NCI-H2107 treated with DMSO at 0.1 percent for 48 hours (cell line): ENCODE measurements at regions not wholly inside any gene's neighbourhood (a gene's known extent, or its start where the extent isn't known, plus 50 kb on each side); places are given as distances from the start of the nearest gene placed in this dataset.
"Not testable (repeated sequence)": the region's sequence is repeated elsewhere in the genome, so short reads cannot be mapped to it uniquely, and the experiment has no call there.

ENCODE experiments used
- DNase-seq: peaks from one replicate; lab custom pipeline; 2025; ENCODE audit not compliant: unreplicated experiment; lab: John Stamatoyannopoulos, UW

- no peak for DNase-seq
Observed at GRCh38 chr15:100720406-100720967, 118.1 kb downstream of the ASB7 start.

- peak; percentile 34 for DNase-seq
Observed at GRCh38 chr15:100721758-100722550, 119.6 kb downstream of the ASB7 start.

DNA sequence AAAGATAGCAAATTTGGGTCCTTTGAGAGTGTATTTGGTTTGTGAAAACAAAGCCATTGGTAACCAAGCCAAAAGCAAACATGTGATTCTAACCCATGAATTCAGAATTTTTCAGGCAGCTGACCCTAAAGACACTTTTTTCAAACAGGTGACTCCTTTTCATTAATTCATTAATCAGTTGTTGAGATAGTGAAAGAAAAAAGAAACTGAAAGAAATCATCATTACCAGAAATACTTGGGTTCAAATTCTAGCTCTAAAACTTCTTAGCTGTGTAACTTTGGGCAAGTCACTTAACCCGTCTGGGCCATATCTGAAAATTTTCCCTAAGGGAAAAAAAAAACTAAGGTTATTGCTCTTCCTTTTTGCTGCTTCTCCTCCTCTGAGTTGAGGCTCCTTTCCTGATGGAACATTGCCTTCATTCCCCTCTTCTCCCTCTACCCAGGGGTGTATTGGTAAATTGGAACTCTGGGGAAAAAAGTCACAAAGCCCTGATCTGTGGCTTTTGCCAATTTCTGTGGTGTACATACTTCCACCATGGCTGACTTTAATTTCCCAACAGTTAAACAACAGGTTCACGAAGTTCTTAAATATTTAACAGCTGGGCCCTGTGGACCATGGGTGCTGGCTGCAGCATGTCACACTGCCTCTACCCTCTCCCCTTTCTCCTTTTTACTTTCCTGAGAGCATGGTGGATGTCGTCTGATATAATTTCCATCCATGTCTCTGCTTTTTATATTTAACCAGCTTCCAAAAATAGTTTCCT, 120.3 kb downstream of the ASB7 start:
- DNase-seq, result no peak

DNA sequence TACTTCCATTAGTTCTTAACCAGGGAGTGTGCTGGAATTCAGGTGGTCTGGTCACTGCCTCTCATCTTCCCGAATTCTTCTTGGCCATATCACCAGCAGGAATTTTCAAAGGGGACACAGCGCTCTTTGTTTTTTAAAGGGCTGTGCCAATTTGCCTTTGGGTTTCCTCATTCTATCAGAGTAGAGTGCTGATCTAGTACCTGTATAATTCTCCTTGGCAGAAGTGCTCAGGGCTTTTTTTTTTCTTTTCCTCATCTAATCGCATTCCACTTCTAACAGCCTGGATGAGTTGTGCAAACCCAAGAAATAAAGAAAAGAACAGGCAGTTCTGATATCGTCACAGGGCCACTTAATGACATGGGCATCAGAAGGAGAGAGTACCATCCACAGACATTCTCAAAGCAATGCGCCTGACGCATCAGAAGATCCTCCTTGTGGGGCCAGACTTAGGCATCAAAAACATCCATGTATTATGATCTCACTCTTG, 121.0 kb downstream of the ASB7 start:
- no peak for DNase-seq

DNA sequence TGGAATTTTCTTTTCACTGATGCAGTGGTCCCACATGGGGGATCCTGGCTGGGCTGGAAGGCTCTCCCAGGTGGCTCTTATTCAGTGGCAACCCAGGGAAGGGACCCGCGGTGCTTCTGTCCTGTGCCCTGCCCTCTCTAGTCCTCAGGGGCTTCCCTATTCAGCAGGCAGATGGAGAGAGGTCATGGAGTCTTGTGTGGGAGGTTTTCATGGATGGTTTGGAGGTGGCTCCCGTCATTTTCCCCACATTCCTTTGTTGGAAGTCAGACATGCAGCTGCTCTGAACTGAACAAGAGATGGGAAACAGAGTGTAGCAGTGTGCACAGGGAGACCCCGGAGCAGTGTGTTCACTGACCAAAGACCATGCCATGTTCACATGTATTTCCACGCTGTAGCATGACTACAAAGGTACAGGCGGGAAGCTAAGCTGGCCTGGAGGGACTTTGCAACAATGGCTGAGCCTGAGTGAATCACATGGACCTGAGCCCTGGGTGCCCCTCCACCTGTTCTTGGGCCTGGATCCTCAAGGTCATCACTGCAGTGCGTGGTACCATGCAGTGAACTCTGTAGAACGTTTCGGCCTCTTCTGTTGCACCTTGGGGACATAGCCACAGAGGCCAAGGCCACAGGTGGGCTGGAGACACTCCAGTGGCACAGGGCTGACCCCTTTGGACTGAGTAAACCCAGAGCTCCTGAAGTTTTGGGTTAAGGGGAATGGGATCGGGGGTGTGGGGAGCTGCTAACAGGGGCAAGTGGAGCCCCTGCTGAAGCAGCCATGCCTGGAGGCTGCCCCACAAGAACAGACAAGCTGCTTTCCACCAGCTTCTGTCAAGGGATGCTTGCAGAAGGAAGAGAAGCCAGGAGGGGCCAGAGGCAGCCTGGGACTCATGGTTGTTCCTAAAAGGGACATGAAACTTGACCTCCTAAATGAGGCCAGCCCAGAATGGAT, 123.0 kb downstream of the ASB7 start:
- DNase-seq, result no peak

- DNase-seq, result no peak
Observed at GRCh38 chr15:100726070-100726420, 123.7 kb downstream of the ASB7 start.

DNA sequence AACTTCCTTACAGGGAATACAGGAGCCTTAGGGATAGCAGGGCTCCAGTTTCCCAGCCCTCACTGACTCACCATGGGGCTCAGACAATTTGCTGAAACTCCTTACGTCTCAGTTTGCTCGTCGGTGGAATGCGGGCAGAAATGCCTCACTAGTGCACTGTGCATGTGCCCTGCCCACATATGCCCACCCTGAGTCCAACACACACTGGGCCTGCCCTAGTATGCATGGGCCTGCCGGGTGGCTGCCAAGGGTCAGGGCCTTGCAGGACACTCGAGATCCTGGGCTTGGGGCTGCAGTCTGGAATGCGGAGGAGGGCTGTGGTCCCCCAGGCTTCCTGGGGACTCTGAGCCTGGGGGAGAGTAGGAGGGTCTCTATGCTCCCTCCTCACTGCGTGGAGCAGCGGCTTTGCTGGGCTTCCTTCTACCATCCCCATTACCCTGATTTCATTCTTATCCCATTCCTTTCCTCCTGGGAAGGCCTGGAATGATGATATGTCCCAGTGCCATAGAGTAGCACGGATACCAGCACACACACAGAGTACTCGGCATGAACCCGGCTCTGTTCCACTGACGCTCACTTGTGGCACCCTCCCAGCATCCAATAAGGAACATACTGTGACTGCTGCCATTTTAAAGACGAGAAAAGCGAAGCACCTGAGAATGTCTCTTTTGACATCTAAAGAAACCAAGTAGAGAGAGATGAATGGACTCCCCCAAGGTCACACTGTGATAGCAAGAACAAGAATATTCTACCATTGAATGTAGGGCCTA, 124.2 kb downstream of the ASB7 start:
- DNase-seq, result no peak

DNA sequence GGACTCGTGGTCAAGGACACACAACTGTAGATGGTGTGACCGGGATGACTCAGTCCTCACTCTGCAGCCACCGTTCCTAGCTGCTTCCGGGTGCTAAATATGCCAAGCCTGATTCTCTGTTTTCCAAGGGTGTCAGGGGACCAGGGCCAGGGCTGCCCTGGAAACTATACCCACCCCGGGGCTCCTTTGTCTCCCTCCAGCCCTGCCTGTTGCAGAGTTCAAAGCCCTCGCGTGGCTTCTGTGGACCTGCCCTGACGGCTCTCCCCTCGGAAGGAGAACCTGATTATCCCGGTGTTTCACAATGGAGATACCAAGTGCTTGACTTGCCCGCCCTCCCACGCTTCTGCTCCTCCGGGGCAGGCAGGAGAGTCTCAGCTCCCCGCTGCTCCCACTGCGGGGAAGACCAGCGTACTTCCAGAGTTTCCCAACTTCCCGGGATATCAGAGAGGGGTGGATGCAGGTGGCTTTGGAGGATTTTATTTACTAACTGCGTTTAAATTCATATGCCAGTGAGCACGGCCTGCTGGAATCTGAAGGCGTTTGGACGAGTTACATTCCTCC, 125.0 kb downstream of the ASB7 start:
- DNase-seq, result no peak

DNA sequence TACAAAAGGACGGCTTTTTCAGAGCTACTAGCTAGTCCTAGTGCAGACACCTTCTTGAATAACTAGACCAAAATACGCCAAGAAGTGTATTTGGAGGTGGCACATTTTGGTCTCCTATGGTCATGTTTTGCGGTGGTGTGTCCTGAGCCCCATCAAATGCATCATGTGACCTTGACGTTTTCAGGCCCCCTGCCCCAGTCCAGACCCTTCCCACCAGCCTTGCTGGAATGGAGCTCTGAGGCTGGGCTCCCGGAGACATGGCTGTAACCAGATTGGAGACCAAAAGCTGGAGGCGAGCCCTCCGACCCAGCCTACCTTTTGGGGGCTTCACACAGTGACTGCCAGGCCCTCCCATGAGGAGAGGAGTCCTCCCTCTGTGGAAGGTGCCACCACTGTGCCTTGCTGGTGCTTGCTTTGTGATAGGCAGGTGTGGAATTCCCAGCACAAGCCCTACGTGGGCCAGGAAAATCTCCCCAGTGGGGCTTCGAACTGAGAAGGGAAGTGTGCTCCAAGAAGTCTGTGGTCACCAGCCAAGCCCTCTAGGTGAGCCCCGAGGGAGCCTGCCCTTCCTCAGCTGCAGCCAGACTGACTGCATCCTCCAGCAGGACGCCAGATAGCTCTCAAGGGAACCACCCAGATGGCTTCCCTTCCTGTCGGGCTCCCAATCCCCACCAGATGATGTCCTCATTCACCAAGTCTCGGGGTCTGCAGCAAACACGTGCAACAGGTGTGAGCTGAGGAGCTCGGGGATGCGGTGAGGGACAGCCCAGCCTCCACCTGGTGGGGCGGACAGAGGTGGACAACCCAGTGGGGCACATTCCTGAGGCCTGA, 126.2 kb downstream of the ASB7 start:
- DNase-seq, result no peak

DNA sequence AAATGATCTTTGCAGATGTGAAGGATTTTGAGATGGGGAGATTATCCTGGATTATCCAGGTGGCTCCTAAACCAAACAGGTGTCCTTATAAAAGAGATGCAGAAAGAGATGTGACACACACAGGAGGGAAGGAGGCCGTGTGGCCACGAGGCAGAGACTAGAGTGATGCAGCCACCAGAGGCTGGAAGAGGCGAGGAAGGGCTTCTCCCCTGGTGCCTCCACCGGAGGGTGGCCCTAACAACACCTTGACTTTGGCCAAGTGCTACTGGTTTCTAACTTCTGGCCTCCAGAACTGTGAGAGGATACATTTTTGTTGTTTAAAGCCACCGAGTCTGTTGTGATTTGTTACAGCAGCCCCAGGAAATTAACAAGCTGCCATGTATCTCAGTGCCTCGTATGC, 127.1 kb downstream of the ASB7 start:
- no peak for DNase-seq

DNA sequence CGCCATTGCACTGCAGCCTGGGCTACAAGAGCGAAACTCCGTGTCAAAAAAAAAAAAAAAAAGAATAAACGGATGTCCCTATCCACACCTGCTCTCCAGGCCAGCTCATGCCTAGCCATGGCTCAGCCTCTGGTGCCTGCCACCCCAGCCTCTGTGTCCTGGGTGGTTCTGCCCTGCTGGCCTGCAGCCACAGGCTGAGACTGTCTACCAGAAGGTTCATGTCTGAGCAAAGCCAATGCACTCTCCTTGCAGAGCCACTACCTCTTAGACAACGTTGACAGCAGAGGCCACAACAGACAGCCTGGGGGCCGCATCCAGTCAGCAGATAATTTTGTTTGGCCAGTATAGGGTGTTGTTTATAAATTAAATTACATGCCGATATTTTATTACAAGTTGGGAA, 127.7 kb downstream of the ASB7 start:
- DNase-seq, result no peak

GRCh38 chr15:100730655-100731266, 128.4 kb downstream of the ASB7 start:
- no peak for DNase-seq

DNA sequence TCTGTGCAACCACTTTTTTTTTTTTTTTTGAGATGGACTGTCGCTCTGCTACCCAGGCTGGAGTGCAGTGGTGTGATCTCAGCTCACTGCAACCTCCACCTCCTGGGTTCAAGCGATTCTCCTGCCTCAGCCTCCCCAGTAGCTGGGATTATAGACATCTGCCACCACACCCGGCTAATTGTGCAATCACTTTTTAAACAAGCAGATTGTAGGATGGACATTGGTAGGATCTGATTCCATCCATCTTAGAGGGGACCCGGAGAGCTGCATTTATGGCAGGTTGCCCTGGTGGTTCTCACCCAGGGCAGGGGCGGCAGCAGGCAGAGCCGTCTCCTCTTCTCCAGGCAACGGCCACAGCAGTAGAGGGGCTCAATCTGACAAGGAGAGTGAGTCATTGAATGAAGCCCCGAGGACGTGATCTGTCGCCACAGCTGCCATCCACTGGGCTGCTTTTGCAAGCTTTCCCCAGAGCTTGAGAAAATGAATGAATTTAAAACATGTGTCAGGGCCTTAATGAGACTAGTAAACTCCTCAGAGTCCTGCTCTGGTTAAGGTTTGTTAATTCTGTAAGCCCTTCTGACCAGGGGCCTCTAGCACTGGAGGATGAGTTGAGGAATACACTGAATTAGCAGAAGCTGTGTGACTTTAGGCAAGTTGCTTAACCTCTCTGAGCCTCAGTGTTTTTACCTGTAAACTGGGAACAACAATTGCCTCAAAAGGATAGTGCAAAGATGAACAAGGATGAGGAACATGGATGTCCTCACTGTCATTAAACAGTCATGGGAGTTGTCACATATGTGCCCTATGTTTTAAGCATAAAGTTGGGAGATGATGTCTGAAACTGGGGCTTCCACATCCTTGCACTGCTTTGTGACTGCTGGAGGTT, 129.1 kb downstream of the ASB7 start:
- DNase-seq, result no peak

- no peak for DNase-seq
Observed at GRCh38 chr15:100732211-100733055, 130.0 kb downstream of the ASB7 start.

DNA sequence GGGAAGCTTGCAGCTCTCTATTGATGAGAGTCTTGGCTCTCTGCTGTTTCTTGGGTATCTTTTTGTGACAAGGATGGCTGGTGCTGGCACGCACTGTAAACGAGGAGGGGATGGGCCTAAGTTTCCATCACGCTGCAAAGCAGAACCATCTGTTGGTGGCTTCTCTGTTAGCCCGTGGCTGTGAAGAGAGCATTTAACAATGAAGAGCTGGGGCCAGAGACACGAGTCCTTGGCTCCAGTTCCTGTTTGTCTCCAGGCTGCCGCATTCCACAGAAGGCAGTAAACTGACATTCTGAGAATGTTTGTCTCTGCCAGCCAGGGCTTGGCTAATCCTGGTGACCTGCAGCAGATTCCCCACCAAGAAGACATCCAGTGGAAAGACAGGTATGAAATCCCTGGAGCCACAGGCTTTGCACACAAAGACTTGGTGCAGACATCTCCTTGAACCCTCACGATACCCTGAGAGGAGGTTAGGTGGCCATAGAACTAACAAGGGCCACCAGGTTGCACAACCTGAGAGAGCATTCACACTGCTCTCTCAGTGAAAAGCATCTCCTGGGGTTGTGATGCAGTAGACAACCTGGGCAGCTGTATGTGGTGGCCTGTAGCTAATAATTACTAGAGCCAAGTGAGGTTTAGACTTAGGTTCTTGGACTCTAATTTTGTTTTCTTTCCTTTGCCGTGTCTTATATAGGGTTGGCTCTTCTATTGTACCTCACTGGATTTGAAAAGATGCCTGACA, 130.9 kb downstream of the ASB7 start:
- DNase-seq, result no peak

GRCh38 chr15:100733843-100734185, 131.4 kb downstream of the ASB7 start:
- not testable (repeated sequence) for DNase-seq
